ENCODE measurements at regions not wholly inside any gene's neighbourhood (a gene's known extent, or its start where the extent isn't known, plus 50 kb on each side); places are given as distances from the start of the nearest gene placed in this dataset.
"Not testable (repeated sequence)": the region's sequence is repeated elsewhere in the genome, so short reads cannot be mapped to it uniquely, and the experiment has no call there.

GRCh38 chr20:47845382-47845977 lies 60.2 kb upstream of the SULF2 start:
- peak; percentile 28 for DNase-seq

- not testable (repeated sequence) for DNase-seq
Observed at GRCh38 chr20:47844568-47844906, 59.3 kb upstream of the SULF2 start.

DNA sequence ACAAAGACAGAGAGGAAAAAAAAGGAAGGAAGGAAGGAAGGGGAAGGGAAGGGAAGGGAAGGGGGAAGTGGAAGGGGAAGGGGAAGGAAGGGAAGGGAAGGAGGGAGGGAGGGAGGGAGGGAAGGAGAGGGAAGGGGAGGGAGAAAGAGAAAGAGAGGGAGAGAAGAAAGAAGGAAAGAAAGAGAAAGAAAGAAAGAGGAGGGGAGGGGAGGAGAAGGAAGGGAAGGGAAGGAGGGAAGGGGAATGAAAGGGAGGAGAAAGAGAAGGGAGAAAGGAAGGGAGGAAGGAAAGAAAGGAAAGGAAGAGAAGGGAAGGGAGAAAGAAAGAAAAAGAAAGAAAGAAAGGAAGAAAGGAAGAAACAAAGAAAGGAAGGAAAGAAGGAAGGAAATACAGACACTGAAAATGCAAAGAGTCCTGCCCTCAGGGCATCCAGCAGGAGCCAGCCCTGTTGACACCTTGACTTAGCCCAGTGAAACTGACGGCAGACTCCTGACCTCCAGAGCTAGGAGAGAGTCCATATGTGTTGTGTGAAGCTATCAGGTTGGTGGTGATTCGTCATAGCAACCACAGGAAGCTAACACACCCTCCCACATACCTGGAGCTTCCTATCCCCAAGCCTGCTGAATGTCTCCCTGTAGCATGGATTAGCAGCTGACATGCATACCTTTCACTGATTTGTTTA lies 58.7 kb upstream of the SULF2 start:
- no peak for DNase-seq

GRCh38 chr20:47842950-47843349 lies 57.7 kb upstream of the SULF2 start:
- DNase-seq, result not testable (repeated sequence)

- DNase-seq, result not testable (repeated sequence)
Observed at GRCh38 chr20:47842004-47842403, 56.7 kb upstream of the SULF2 start.

DNA sequence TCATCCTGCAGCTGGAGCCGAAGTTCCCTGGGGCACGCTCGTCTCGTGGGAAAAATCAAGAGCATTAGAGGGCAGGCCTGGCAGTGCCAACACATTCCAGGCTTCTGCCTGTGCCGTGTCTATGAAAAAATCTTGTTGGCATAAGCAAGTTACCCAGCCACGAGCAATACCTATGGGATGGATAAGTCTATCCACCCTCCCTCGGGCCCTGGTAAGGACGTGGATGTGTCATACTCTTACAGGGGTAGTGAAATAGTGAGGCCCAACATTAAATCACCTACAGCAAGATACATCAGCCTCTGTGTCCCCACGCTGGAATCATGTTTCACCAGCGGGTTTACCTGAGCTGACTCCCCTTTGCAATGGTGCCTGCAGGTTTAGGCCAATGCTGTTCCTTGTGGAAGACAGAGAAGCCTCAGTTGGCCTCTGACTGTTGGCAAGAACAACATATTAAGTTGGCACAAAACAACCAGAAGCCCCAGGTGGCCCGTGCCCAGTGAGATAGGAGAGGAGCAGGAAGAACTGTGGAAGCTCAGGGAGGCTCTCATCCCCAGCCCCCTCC lies 51.1 kb upstream of the SULF2 start:
- not testable (repeated sequence) for DNase-seq

Measured in NCI-H1694 treated with DMSO at 0.1 percent for 48 hours (cell line).